ENCODE measurements at regions not wholly inside any gene's neighbourhood (a gene's known extent, or its start where the extent isn't known, plus 50 kb on each side); places are given as distances from the start of the nearest gene placed in this dataset.
"Not testable (repeated sequence)": the region's sequence is repeated elsewhere in the genome, so short reads cannot be mapped to it uniquely, and the experiment has no call there.

- Histone ChIP-seq H3K4me2 (ENCODE audit: unreplicated experiment) (peak overlapping the region; percentile 64), H3K79me2 (ENCODE audit: insufficient read depth) (no peaks in the 10 kb centered on the region), H3F3A (ENCODE audit: insufficient read depth) (peaks cover 57% of the 10 kb centered on the region), H3K4me3 (peak overlapping the region; percentile 5; the same call in 1 of the 2 replicates), H3K27ac (peak overlapping the region; percentile 88), H3K9ac (peak overlapping the region; percentile 62), H3K27me3 (replicated peaks; ENCODE audit: insufficient read depth) (no peaks in the 10 kb centered on the region), H3K9me2 (ENCODE audit: insufficient read depth) (no peaks in the 10 kb centered on the region), H3K4me1 (ENCODE audit: insufficient read depth) (peaks cover 58% of the 10 kb centered on the region), H4K20me1 (ENCODE audit: insufficient read depth) (no peaks in the 10 kb centered on the region), H3K36me3 (ENCODE audit: low read depth) (no peaks in the 10 kb centered on the region), H2AFZ (no peak overlapping the region), H3K9me3 (ENCODE audit: low read depth) (no peaks in the 10 kb centered on the region)
- peak; percentile 99 for DNase-seq
- WGBS, 2 experiments (ENCODE audit: low coverage in 1 of 2, low lambda C conversion rate in 2 of 2, missing lambda C conversion rate in 2 of 2), result 23% methylated on average over 8 of the region's 8 CpGs
- in situ Hi-C loops (cut with MboI), result no loop called here
- TF ChIP-seq EZH2phosphoT487 (IDR thresholded peaks at IDR 0.05; ENCODE audit: insufficient read depth, low read depth) (peak; percentile 89), EZH2 (IDR thresholded peaks at IDR 0.05; ENCODE audit: insufficient read depth, poor library complexity, severe bottlenecking) (no peak)
Observed at GRCh38 chr11:86174101-86175046, 70.2 kb upstream of the EED start.

- H3K27ac ChIP-seq, result peak overlapping the region; percentile 88
- in situ Hi-C loops (cut with MboI), result no loop called here
- no peaks in the 10 kb centered on the region for H3K9me3 ChIP-seq (ENCODE audit: low read depth)
- TF ChIP-seq EZH2phosphoT487 (IDR thresholded peaks at IDR 0.05; ENCODE audit: insufficient read depth, low read depth), result no peak
- no peak for TF ChIP-seq EZH2 (IDR thresholded peaks at IDR 0.05; ENCODE audit: insufficient read depth, poor library complexity, severe bottlenecking)
- H3K9me2 ChIP-seq (ENCODE audit: insufficient read depth), result no peaks in the 10 kb centered on the region
- H3K4me2 ChIP-seq (ENCODE audit: unreplicated experiment), result peak overlapping the region; percentile 61
- 0 out of 2 replicates have a peak overlapping the region, but pooled peaks have one; percentile 26 for H2AFZ ChIP-seq
- H3K9ac ChIP-seq, result peak overlapping the region; percentile 49; the same call in 1 of the 2 replicates
- H3K27me3 ChIP-seq (replicated peaks; ENCODE audit: insufficient read depth), result no peaks in the 10 kb centered on the region
- no peak overlapping the region for H3K4me3 ChIP-seq
- H3K4me1 ChIP-seq (ENCODE audit: insufficient read depth), result peaks cover 46% of the 10 kb centered on the region
- H3K36me3 ChIP-seq (ENCODE audit: low read depth), result no peaks in the 10 kb centered on the region
- H4K20me1 ChIP-seq (ENCODE audit: insufficient read depth), result no peaks in the 10 kb centered on the region
- DNase-seq, result peak; percentile 67
- no peaks in the 10 kb centered on the region for H3K79me2 ChIP-seq (ENCODE audit: insufficient read depth)
- H3F3A ChIP-seq (ENCODE audit: insufficient read depth), result peaks cover 43% of the 10 kb centered on the region
- WGBS, 2 experiments (ENCODE audit: low coverage in 1 of 2, low lambda C conversion rate in 2 of 2, missing lambda C conversion rate in 2 of 2), result 11 to 26% methylated on average over 1 of the region's 1 CpG
Observed at GRCh38 chr11:86172894-86173293, 71.7 kb upstream of the EED start.

- Histone ChIP-seq H4K20me1 (ENCODE audit: insufficient read depth) (no peaks in the 10 kb centered on the region), H3K36me3 (ENCODE audit: low read depth) (no peaks in the 10 kb centered on the region), H3K4me1 (ENCODE audit: insufficient read depth) (peaks cover 42% of the 10 kb centered on the region), H3K27ac (no peak overlapping the region), H3F3A (ENCODE audit: insufficient read depth) (peaks cover 40% of the 10 kb centered on the region), H3K27me3 (replicated peaks; ENCODE audit: insufficient read depth) (no peaks in the 10 kb centered on the region), H2AFZ (no peak overlapping the region), H3K4me2 (ENCODE audit: unreplicated experiment) (no peak overlapping the region), H3K79me2 (ENCODE audit: insufficient read depth) (no peaks in the 10 kb centered on the region), H3K9ac (no peak overlapping the region), H3K4me3 (no peak overlapping the region), H3K9me2 (ENCODE audit: insufficient read depth) (no peaks in the 10 kb centered on the region), H3K9me3 (ENCODE audit: low read depth) (no peaks in the 10 kb centered on the region)
- in situ Hi-C loops (cut with MboI), result no loop called here
- no peak for TF ChIP-seq EZH2phosphoT487 (IDR thresholded peaks at IDR 0.05; ENCODE audit: insufficient read depth, low read depth)
- no peak for TF ChIP-seq EZH2 (IDR thresholded peaks at IDR 0.05; ENCODE audit: insufficient read depth, poor library complexity, severe bottlenecking)
- 95 to 100% methylated on average over 4 of the region's 4 CpGs for WGBS, 2 experiments (ENCODE audit: low coverage in 1 of 2, low lambda C conversion rate in 2 of 2, missing lambda C conversion rate in 2 of 2)
- DNase-seq, result no peak
Observed at GRCh38 chr11:86171627-86172026, 72.9 kb upstream of the EED start.

GRCh38 chr11:86167499-86168164 lies 76.9 kb upstream of the EED start:
- Histone ChIP-seq H3K4me1 (ENCODE audit: insufficient read depth) (peaks cover 17% of the 10 kb centered on the region), H3K4me3 (no peak overlapping the region), H2AFZ (no peak overlapping the region), H3K9ac (no peak overlapping the region), H3F3A (ENCODE audit: insufficient read depth) (peaks cover 14% of the 10 kb centered on the region), H4K20me1 (ENCODE audit: insufficient read depth) (no peaks in the 10 kb centered on the region), H3K36me3 (ENCODE audit: low read depth) (no peaks in the 10 kb centered on the region), H3K27ac (no peak overlapping the region), H3K79me2 (ENCODE audit: insufficient read depth) (no peaks in the 10 kb centered on the region), H3K27me3 (replicated peaks; ENCODE audit: insufficient read depth) (no peaks in the 10 kb centered on the region), H3K9me3 (ENCODE audit: low read depth) (no peaks in the 10 kb centered on the region), H3K9me2 (ENCODE audit: insufficient read depth) (no peaks in the 10 kb centered on the region), H3K4me2 (ENCODE audit: unreplicated experiment) (no peak overlapping the region)
- TF ChIP-seq EZH2 (IDR thresholded peaks at IDR 0.05; ENCODE audit: insufficient read depth, poor library complexity, severe bottlenecking), result no peak
- no peak for TF ChIP-seq EZH2phosphoT487 (IDR thresholded peaks at IDR 0.05; ENCODE audit: insufficient read depth, low read depth)
- WGBS, 2 experiments (ENCODE audit: low coverage in 1 of 2, low lambda C conversion rate in 2 of 2, missing lambda C conversion rate in 2 of 2), result 88 to 95% methylated on average over 4 of the region's 4 CpGs
- DNase-seq, result no peak
- in situ Hi-C loops (cut with MboI), result no loop called here

DNA sequence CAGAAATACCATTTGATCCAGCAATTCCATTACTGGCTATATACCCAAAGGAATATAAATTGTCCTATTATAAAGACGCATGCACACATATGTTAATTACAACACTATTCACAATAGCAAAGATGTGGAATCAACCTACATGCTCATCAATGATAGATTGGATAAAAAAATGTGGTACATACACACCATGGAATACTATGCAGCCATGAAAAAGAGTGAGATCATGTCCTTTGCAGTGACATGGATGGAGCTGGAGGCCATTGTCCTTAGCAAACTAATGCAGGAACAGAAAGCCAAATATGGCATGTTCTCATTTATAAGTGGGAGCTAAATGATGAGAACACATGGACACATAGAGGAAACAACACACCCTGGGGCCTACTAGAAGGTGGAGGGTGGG lies 78.3 kb upstream of the EED start:
- WGBS, 2 experiments (ENCODE audit: low coverage in 1 of 2, low lambda C conversion rate in 2 of 2, missing lambda C conversion rate in 2 of 2), result 94 to 100% methylated on average over 1 of the region's 1 CpG
- Histone ChIP-seq H3K4me1 (ENCODE audit: insufficient read depth) (peaks cover 25% of the 10 kb centered on the region), H3F3A (ENCODE audit: insufficient read depth) (peaks cover 20% of the 10 kb centered on the region)
- H3K27ac ChIP-seq; H3K4me2 ChIP-seq (ENCODE audit: unreplicated experiment); H3K79me2 ChIP-seq (ENCODE audit: insufficient read depth); H3K36me3 ChIP-seq (ENCODE audit: low read depth); H3K27me3 ChIP-seq (replicated peaks; ENCODE audit: insufficient read depth); DNase-seq; H4K20me1 ChIP-seq (ENCODE audit: insufficient read depth); H3K9me3 ChIP-seq (ENCODE audit: low read depth); H3K9ac ChIP-seq; H3K4me3 ChIP-seq; H2AFZ ChIP-seq; in situ Hi-C loops (cut with MboI); H3K9me2 ChIP-seq (ENCODE audit: insufficient read depth): not testable (repeated sequence)
